GM23248 (cell line): ENCODE measurements at regions not wholly inside any gene's neighbourhood (a gene's known extent, or its start where the extent isn't known, plus 50 kb on each side); places are given as distances from the start of the nearest gene placed in this dataset.

Experiments
- EZH2 ChIP-seq: fragments of 200-600 bp; sonication (generic); IDR thresholded peaks from 2 replicates; pipeline ENCODE4 v1.6.1; 2018; ENCODE audit warnings: antibody characterized with exemption, mild to moderate bottlenecking; ENCODE audit not compliant: insufficient read depth, poor library complexity, severe bottlenecking
- EZH2phosphoT487 ChIP-seq: fragments of 200-600 bp; sonication (generic); IDR thresholded peaks from 2 replicates; pipeline ENCODE4 v1.6.1; 2018; ENCODE audit warnings: antibody characterized with exemption, moderate library complexity, mild to moderate bottlenecking, low read depth; ENCODE audit not compliant: insufficient read depth

- TF ChIP-seq EZH2 = no peak
- no peak for TF ChIP-seq EZH2phosphoT487
Observed at GRCh38 chrX:107374132-107374531, 75.3 kb upstream of the FRMPD3 start.
